ENCODE measurements at regions not wholly inside any gene's neighbourhood (a gene's known extent, or its start where the extent isn't known, plus 50 kb on each side); places are given as distances from the start of the nearest gene placed in this dataset.
"Not testable (repeated sequence)": the region's sequence is repeated elsewhere in the genome, so short reads cannot be mapped to it uniquely, and the experiment has no call there.

GRCh38 chr13:55053891-55054550, 2025.4 kb downstream of the OLFM4 start:
- not testable (repeated sequence) for DNase-seq (ENCODE audit: low spot score)

- DNase-seq (ENCODE audit: low spot score) = not testable (repeated sequence)
Measured at GRCh38 chr13:55055666-55056065, 2027.1 kb downstream of the OLFM4 start.

- DNase-seq (ENCODE audit: low spot score) = no peak
Measured at GRCh38 chr13:55062662-55063061, 2034.0 kb downstream of the OLFM4 start.

- no peak for DNase-seq (ENCODE audit: low spot score)
Measured at GRCh38 chr13:55067946-55068345, 2039.3 kb downstream of the OLFM4 start.

- no peak for DNase-seq (ENCODE audit: low spot score)
Measured at GRCh38 chr13:55069746-55070145, 2041.1 kb downstream of the OLFM4 start.

- DNase-seq (ENCODE audit: low spot score) = no peak
Measured at GRCh38 chr13:55073000-55073399, 2044.4 kb downstream of the OLFM4 start.

GRCh38 chr13:55084630-55085029, 2056.0 kb downstream of the OLFM4 start:
- DNase-seq (ENCODE audit: low spot score) = no peak

GRCh38 chr13:55087085-55087484, 2053.6 kb upstream of the PRR20A start:
- no peak for DNase-seq (ENCODE audit: low spot score)

GRCh38 chr13:55090612-55091011, 2050.1 kb upstream of the PRR20A start:
- DNase-seq (ENCODE audit: low spot score) = no peak

GRCh38 chr13:55091172-55091571, 2049.5 kb upstream of the PRR20A start:
- peak; percentile 2 for DNase-seq (ENCODE audit: low spot score)

GRCh38 chr13:55106509-55106908, 2034.2 kb upstream of the PRR20A start:
- no peak for DNase-seq (ENCODE audit: low spot score)

GRCh38 chr13:55120631-55121030, 2020.1 kb upstream of the PRR20A start:
- DNase-seq (ENCODE audit: low spot score) = no peak

GRCh38 chr13:55155046-55155445, 1985.7 kb upstream of the PRR20A start:
- DNase-seq (ENCODE audit: low spot score) = no peak

- DNase-seq (ENCODE audit: low spot score) = no peak
Measured at GRCh38 chr13:55159765-55160164, 1981.0 kb upstream of the PRR20A start.

- DNase-seq (ENCODE audit: low spot score) = no peak
Measured at GRCh38 chr13:55160867-55161266, 1979.9 kb upstream of the PRR20A start.

- not testable (repeated sequence) for DNase-seq (ENCODE audit: low spot score)
Measured at GRCh38 chr13:55178582-55178981, 1962.1 kb upstream of the PRR20A start.

- DNase-seq (ENCODE audit: low spot score) = no peak
Measured at GRCh38 chr13:55190996-55191395, 1949.7 kb upstream of the PRR20A start.

- no peak for DNase-seq (ENCODE audit: low spot score)
Measured at GRCh38 chr13:55199134-55199533, 1941.6 kb upstream of the PRR20A start.

GRCh38 chr13:55214841-55215345, 1925.8 kb upstream of the PRR20A start:
- DNase-seq (ENCODE audit: low spot score) = no peak

GRCh38 chr13:55219538-55219937, 1921.2 kb upstream of the PRR20A start:
- DNase-seq (ENCODE audit: low spot score) = no peak

GRCh38 chr13:55229906-55230569, 1910.7 kb upstream of the PRR20A start:
- DNase-seq (ENCODE audit: low spot score) = no peak

- DNase-seq (ENCODE audit: low spot score) = no peak
Measured at GRCh38 chr13:55230570-55230908, 1910.2 kb upstream of the PRR20A start.

- no peak for DNase-seq (ENCODE audit: low spot score)
Measured at GRCh38 chr13:55234311-55234710, 1906.4 kb upstream of the PRR20A start.

All from globus pallidus (tissue), 1 donor.